CD4-positive, alpha-beta T cell treated with Interleukin-1 beta for 1 hour (primary cell): ENCODE measurements at regions not wholly inside any gene's neighbourhood (a gene's known extent, or its start where the extent isn't known, plus 50 kb on each side); places are given as distances from the start of the nearest gene placed in this dataset.
"Not testable (repeated sequence)": the region's sequence is repeated elsewhere in the genome, so short reads cannot be mapped to it uniquely, and the experiment has no call there.

ENCODE experiments used
- DNase-seq, 2 donors: peaks; one replicate each; pipeline ENCODE4 v3.0.0-alpha.2; 2020 to 2022

DNA sequence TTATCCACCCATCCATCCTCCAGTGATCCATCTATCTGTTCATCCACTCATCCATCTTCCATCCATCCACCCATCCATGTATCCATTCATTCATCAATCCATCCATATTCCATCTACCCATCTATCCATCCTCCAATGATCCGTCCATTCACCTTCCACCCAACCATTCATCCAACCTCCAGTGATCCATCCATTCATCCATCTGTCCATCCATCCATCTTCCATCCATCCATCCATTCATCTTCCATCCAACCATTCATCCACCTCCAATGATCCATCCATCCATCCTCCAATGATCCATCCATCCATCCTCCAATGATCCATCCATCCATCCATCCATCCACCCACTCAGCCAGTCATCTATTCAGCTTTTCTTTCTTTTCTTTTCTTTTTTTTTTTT is 156.5 kb upstream of the WSCD1 start:
- DNase-seq, result no peak

DNA sequence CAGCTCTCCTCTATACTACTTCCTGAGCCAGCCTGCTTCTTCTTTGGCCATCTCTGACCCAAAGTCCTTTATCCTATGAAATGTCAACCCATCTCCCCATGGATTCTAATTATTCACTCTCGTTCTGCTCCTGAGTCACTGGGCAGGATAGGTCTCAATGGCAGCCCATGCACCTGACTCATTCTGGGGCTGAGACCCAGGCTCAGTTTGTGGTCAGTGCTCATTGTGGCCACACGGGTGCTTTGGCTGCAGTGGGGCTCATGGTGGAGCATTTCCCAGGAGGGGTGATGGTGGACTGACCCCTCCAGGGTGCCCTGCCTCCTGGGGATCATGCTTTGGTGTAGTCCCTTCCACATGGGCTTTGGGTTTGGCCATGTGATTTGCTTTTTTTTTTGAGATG is 154.8 kb upstream of the WSCD1 start:
- no peak for DNase-seq

DNA sequence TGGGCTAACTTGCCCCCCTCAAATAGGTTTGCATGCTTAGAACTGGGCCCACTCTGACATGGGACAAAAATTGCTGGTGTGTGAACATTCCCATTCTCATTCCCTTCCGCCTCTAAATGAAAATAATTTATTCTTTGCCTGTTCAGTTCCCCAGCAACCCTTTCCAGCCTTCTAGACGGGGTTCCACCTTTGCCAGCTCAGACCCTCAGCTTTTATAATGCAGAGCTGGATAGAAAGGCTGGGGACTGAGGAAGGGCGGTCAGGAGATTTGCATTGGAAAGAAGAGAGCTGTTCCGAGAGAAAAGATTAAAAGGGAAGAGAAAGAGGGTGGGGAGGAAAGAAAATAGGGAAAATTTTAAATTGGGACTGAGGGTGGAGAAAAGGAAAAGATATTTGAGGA is 151.1 kb upstream of the WSCD1 start:
- DNase-seq, result no peak

DNA sequence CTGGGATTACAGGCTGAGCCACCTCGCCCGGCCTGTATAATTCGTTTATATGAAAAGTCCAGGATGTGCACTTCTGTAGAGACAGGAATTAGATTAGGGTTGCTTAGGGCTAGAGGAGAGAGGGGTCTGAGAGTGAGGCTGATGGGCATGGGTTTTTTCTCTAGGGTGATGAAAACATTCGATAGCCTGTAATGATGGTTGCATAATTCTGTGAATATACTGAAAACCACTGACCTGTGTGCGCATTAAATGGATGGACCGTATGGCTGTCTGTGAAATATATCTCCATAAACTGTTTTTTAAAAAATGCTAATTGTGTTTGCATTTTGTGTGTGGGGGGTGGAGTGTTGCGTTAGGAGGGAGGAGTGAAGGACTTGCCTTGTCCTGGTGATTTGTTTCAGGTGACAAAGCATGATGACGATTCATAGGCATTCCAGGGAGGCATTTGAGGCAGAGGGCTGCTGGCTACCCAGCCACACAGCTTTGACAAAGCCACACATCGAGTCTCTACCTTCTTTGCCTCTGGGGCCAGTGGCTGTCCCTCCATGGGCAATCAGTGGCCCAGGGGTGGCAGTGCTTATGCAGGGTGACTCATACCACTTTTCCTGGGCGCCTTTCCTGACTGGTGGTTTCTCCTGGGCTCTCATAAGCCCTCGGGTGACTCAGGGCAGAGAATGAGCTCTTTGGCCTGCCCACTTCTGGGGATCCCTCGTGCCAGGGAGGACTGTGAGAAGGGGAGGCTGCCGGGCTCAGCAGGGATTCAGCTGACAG is 148.5 kb upstream of the WSCD1 start:
- DNase-seq, result no peak

DNA sequence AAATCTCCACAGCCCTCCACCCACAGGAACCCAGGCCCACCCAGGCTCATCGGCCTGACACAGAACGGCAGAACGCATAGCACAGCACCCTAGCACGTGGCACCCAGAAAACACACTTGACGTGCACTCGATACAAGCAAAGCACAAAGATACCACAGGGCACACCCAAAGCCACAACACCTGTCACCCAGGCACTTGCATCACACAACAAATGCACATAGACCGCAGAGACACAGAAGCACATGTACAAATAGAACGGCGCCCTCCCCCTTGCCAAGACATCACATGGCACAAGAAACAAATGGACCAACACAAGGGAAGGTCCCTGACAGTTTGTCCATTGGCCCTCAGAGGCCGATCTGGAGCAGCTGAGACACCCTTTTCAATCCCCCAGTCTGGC is 147.7 kb upstream of the WSCD1 start:
- no peak for DNase-seq

DNA sequence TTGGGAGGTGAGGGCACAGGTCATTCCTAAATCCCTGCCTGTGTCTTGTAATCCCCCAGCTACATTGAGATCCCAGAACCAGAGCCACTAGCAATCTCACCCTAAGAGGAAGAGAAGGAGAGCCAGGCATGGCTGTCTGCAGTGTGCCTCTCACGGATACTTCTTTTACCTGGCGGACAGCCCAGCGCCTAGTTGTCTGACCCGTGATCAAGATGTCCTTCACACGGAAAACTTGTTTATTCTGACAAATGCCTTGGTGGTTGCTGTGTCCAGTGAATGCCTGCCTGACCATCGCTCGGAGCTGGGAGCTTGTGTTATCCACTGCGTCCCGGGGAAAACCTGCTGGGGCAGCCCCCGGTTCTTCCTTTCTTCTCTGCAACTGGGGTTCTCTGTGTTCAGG is 140.5 kb upstream of the WSCD1 start:
- no peak for DNase-seq

DNA sequence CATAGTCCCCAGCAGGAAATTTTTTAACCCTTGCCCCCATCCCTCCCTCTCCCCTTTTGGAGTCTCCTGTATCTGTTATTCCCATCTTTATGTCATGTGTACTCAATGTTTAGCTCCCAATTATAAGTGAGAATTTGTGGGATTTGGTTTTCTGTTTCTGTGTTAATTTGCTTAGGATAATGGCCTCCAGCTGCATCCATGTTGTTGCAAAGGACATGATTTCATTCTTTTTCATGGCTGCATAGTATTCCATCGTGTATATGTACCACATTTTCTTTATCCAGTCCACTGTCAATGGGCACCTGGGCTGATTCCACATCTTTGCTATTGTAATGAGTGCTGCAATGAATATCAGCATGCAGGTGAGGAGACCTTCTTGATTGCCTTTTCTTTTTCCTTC is 139.6 kb upstream of the WSCD1 start:
- not testable (repeated sequence) for DNase-seq

DNA sequence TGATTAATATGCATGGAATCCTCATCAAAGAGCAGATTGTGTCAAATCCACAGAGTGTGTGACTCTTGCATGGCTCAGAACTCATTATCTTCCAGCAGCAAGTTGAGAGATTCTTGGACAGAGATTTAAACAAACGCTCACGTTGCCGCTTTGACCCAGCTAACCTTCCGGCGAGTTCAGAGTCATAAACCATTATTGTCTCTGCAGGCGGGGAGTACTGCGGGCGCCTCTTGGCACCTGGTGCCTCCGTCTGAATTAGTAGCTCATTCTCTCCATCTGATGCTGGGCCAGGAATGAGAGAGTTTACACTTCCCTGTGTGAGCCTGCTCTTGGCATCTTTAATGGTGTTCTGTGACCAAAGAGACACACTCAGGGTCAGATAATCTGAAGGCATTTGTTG is 138.6 kb upstream of the WSCD1 start:
- no peak for DNase-seq

DNA sequence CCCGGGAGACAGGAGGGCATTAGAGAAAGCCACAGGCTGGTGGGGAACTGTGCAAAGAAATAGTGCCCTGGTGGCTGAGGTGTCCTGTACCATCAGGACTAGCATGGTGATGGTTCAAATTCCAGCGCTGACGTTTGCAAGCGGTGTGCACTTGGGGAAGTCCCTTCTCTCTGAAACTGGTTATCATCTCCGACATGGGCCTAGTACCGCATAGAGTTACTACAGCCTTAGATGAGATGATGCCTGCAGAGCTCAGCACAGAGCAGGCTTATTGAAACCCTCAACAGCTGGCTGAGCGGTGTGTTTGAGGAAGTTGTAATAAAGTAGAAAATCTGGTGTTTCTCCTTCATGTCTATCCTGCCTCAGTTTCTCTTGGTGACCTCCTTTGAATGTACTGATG is 136.7 kb upstream of the WSCD1 start:
- no peak for DNase-seq

DNA sequence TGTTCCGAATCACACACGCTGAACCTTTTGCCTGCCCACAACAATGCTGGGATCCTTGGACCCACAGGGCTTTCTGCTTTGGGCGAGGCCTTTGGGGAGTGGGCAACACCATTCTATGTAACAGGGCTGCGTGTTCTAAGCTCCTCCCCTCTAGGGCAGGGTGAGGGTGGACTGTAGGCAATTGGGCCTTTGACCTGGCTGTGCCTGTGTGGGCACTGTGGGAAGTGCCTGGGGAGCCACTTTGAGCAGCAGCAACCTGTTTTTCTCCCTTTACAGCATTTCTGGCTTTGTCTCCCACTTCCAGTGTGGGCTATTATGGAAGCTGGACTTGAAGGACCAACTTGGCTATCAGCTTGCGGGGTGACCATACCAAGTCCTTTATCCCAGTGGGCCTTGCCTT is 128.9 kb upstream of the WSCD1 start:
- DNase-seq, result no peak

DNA sequence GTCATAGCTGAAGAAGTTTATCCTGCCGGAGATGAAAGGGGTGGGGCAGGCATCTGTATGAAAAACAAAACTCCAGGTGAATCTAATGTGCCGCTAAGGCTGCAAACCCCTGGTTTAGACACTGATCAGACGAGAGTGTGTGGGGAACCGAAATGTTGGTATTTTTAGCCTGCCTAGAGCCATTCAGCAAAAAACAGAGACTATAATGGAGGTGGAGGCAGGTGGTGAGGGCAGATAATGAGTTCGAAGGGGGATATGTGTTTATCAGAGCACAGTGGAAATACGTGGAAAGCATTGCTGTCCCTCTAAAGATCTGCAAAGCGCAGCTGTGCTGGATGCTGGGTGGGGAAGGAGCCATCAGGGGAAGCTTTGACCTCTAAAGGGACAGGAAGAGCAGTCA is 127.5 kb upstream of the WSCD1 start:
- DNase-seq, result no peak

DNA sequence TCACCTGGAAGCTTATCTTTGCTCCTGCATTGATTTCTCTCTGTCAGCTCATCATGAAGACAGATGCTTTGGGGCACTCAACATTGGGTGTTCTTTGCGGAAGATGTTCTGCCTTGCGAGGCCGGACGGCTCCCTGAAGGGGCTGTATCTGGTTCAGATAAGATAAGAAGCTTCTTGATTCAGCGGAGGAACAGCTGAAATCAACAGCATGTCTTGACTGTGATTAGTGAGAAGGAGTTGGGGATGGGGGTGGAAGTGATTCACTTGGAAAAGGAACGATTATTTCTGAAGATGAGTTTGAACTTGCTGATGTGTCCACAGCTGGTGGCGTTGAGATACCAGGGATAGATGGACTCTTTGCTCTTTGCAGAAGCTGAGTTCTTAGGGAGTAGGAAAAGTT is 126.9 kb upstream of the WSCD1 start:
- no peak for DNase-seq

DNA sequence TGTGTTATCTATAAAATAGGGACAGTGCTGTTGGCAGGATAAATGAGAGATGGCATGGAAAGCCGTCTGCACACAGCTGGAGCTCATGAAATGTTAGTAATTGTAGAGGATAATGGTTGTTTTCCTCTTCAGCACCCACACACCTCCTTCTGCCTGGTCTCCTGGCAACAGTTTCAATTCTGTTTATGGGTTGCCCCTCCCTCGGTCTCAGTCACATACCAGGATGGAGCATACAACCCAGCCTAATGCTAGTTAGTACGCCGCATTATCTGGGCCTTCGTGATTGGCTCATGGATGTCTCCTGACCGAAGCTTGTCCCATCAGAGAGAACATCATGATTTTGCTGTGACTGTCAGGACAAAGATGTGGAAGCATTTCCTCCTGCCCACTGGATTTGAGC is 126.2 kb upstream of the WSCD1 start:
- no peak for DNase-seq

DNA sequence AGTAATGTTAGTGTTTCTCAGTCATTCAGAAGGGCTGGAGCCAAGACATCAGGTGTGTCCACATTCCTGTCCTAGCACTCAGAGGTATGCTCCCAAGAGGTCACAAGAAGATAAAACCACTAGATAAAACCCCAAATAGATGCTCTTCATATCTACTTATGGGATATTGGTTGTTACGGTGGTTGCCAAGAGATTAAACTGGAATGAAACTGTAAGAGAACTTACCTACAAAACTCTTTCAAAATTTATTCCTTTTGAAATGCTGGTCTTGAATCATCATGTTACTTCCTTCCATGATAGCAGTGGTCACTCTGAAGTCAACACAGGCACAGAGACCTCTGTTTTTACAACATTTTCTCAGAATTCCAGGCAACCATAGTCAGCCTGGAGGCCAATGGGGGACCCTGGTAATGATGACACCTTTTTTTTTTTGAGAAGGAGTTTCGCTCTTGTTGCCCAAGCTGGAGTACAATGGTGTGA is 122.4 kb upstream of the WSCD1 start:
- DNase-seq, result no peak

DNA sequence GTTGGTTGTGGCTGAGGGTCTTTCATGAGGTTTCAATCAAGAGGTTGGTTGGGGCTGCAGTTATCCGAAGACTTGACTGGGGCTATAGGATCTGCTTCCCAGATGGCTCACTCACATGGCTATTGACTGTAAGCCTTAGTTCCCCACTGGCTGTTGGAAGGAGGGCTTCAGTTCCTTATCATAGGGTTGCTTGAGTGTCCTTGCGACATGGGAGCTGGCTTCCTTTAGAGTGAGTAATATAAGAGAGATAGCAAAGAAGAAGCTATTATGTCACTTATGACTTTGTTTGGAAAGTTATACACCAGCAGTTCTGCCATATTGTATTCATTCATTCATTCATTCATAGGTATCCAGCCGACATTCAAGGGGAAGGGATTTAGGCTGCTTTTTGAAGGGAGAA is 121.4 kb upstream of the WSCD1 start:
- no peak for DNase-seq

DNA sequence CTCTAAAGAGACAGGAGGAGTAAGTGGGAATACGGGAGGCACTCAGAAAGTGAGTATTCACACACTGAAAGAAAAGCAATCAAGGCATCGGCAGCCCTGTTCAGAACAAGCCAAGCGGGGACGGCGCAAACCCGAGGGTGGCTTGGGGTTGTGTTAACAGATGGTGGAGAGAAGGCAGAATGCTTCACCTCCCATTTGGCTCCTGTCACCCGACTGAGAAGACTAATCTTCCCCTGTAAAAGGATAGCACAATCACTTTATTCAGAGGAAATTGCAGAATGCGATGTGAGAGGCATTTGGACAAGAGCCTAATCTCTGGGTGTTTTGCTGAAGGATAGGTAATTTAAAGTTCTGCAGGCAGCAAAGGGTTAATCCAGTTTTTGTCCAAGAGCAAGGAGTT is 119.3 kb upstream of the WSCD1 start:
- no peak for DNase-seq

DNA sequence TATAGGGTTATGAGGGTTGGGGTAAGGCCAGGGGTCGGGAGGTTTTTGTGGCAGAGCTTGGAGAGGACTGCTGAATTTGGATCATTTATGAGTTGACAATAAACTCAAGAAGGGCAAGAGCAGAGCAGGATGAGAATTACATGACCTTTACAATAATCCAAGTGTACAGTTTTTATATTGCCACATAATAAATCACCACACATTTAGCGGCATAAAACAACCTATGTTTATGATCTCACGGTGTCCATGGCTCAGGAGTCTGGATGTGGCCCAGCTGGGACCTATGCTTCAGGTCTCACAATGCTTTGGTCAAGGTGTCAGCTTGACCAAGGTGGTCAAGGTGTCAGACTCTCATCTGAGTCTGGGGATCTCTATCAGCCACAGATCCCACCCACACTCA is 118.3 kb upstream of the WSCD1 start:
- DNase-seq, result no peak

DNA sequence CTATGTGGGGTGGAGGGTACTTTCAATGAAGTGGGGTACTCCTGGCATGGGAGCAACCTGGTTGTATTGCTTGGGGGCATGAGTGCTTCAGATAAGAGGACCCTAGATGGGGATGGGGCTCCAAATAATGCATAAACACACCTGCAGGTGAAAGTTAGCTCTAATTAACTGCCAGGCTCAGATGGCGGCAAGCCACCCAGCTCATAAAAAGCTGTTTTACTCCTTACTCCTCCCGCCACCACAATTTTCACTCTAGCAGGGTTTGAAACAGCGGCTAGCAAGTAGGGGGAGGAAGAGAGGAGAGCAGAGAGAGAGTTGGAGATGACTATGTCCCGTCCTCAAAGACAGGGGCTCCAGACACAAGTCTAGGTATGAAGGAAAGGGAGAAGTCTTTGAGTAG is 117.7 kb upstream of the WSCD1 start:
- no peak for DNase-seq

DNA sequence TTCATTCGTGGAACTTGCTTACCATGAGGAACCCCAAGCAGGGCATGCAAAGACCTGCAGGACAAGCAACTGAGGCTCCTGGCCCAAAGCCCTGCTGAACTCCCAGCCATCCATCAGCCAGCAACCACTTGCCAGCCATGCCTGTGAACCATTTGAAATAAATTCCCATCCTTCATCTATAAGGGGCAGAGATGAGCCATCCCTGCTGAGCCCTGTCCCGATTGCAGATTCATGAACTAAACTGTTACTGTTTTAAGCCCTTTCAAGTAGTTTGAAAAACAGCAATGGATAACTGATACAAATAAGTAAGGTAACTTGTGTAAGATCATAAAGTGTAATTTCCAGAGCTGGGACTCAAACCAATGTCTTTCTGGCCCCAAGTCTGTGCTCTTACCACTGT is 114.4 kb upstream of the WSCD1 start:
- no peak for DNase-seq

DNA sequence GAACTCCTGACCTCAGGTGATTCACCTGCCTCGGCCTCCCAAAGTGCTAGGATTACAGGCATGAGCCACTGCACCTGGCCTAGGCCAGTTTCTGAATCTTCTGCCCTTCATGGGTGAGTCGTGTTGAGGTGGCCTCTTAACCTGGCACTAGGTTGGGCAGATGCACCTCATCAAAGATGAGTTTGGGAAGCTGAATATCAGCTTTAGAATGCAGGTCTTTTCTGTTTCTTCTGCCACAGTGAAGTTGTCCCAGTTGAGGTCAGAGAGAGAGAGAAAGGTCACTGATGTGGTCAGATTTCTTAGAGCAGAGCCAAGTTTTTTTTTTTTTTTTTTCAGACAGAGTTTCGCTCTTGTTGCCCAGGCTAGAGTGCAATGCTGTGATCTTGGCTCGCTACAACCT is 111.3 kb upstream of the WSCD1 start:
- DNase-seq, result no peak

DNA sequence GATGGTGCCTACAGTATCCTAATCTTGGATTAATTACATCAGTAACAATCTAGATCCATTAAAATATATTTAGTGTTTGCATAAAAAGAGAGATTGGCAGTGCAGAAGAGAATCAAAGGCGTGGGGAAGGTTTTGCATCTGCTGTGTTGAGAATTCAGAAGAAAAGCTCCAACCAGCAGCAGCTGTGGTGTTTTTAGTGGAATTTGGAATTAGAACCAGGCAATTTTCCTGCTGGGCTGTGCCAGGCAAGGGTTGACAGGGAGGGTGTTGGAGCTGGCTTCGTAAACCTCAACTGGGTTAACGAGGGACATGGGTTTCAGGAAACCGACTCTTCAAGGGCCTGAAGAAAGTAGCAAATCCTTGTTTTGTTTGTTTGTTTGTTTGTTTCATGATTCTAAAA is 107.8 kb upstream of the WSCD1 start:
- DNase-seq, result no peak

DNA sequence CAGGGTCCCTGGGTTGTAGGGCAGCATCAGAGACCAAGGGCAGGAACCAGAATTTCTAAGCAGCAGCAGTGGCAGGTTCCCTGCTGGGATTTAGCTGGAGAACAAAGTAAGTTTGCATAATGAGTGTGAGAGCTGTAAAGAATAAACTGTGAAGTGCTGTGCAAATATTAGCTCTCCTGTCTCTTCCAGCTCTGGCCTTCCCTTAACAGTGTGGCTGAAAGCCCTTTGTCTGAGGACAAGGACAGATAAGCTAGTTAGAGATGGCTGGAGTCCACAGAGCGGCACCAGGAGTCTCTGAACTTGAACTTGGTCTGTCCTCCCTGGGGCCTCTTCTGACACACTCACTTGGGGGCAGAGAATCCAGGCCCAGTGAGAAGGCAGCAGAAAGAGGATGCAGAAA is 98.2 kb upstream of the WSCD1 start:
- DNase-seq, result no peak

DNA sequence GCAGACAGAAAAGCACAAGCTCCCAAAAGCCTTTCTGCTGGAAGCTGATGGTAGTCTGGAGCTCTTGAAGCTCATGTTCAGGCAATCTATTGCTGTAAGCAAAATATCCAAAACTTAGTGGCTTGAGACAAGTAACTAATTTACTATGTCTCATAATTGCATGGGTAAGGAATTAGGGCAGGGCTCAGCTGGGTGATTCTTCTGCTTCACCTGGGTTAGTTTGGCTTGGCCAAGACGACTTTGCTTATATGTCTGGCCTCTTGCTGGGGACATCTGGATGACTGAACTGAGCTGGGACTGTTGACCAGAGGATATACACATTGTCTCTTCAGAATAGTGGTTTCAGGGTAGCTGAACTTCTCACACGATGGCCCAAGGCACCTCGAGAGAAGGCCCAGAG is 96.8 kb upstream of the WSCD1 start:
- no peak for DNase-seq

DNA sequence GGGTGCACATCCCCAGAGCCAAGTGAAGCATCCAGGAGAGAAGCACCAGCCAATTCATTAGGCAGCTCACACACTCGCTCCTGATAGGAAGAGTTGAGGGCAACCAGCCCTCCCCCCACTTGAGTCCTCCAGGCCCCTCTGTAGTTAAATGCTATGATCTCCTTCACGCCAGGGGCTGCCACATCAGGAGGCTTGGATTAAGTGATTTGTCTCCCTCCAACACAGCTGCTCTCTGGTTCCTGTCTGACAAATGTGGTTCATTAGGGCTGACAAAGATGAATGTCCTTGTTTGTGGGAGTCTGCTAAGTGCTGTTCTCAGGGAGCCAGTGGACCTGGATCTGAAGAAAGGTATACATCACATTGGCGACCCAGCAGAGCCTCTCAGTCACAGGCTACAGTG is 94.5 kb upstream of the WSCD1 start:
- no peak for DNase-seq

DNA sequence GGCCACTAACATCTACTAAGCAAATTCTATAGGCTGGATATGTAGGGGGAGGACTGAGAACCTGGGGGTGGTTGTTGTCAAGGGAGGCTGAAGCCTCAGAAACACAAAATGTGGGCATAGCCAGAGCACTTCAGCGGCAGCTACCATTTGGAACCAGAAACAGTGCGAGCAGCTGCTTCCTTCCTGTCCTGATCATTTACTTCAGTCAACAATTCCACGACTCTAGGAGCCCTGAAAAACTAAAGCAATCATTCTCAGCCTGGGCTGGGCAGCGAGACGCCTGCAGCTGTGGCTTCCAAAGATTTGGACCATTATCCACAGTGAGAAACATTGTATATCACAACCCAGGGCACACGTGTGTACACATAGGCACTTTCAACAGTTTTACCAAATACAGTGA is 93.9 kb upstream of the WSCD1 start:
- DNase-seq, result no peak

DNA sequence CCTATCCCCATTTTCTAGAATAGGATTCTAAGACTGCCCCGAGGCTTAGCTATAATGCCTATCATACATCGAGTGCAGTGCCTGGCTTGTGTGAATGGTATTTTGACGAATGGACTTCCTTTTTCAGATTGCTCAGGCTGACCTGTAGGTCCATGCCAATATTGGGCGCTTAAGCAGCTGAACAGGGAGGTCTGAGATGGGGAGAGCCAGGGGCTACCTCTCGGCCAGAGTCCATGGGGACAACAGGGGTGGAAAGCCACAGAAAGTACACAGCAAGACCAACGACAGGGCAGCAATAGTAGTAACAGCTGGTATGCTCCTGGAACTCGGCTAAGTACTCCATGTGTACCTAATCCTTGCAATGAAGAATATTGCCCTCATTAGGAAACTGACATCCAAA is 91.7 kb upstream of the WSCD1 start:
- DNase-seq, result no peak
